Jurkat, Clone E6-1 (cell line): ENCODE measurements at regions not wholly inside any gene's neighbourhood (a gene's known extent, or its start where the extent isn't known, plus 50 kb on each side); places are given as distances from the start of the nearest gene placed in this dataset.
"Not testable (repeated sequence)": the region's sequence is repeated elsewhere in the genome, so short reads cannot be mapped to it uniquely, and the experiment has no call there.

Experiments used
- DNase-seq: peaks from one replicate; pipeline ENCODE4 v3.0.0-alpha.2; 2011; ENCODE audit warnings: low read depth, low spot score
- H3K4me3 ChIP-seq: 2 replicates; pipeline ENCODE4 v1.5.1; 2011; ENCODE audit warnings: mild to moderate bottlenecking, low read length, control low read depth, moderate library complexity

- peak overlapping the region; percentile 64 for H3K4me3 ChIP-seq
- peak; percentile 19 for DNase-seq
These were observed 332.9 kb downstream of the SRGAP2C start for GRCh38 chr1:121517586-121518230.

- H3K4me3 ChIP-seq, result peak overlapping the region; percentile 64
- DNase-seq, result no peak
These were observed 333.9 kb downstream of the SRGAP2C start for GRCh38 chr1:121518726-121519041.

GRCh38 chr1:121519042-121519755 is 334.4 kb downstream of the SRGAP2C start:
- peak; percentile 96 for DNase-seq
- H3K4me3 ChIP-seq, result peak overlapping the region; percentile 64

GRCh38 chr1:121519756-121520286 is 335.0 kb downstream of the SRGAP2C start:
- not testable (repeated sequence) for DNase-seq
- peak overlapping the region; percentile 64 for H3K4me3 ChIP-seq

- no peak for DNase-seq
These were observed 337.4 kb downstream of the SRGAP2C start for GRCh38 chr1:121522061-121522759.

GRCh38 chr1:121523112-121523511 is 338.3 kb downstream of the SRGAP2C start:
- DNase-seq, H3K4me3 ChIP-seq: not testable (repeated sequence)

More at GRCh38 chr1:121522061-121522759, 337.4 kb downstream of the SRGAP2C start:
- H3K4me3 ChIP-seq, result no peak overlapping the region

GRCh38 chr1:121525355-121525754 is 340.6 kb downstream of the SRGAP2C start:
- no peak for DNase-seq
- H3K4me3 ChIP-seq, result no peak overlapping the region

GRCh38 chr1:121528958-121529357 is 344.2 kb downstream of the SRGAP2C start:
- H3K4me3 ChIP-seq, DNase-seq: not testable (repeated sequence)

- H3K4me3 ChIP-seq, DNase-seq: not testable (repeated sequence)
These were observed 345.3 kb downstream of the SRGAP2C start for GRCh38 chr1:121530026-121530425.

GRCh38 chr1:121531747-121532146 is 347.0 kb downstream of the SRGAP2C start:
- not testable (repeated sequence) for H3K4me3 ChIP-seq, DNase-seq

- H3K4me3 ChIP-seq, DNase-seq: not testable (repeated sequence)
These were observed 353.4 kb downstream of the SRGAP2C start for GRCh38 chr1:121538148-121538547.

- no peak for DNase-seq
- H3K4me3 ChIP-seq, result no peak overlapping the region
These were observed 354.3 kb downstream of the SRGAP2C start for GRCh38 chr1:121538943-121539575.

- not testable (repeated sequence) for DNase-seq, H3K4me3 ChIP-seq
These were observed 359.2 kb downstream of the SRGAP2C start for GRCh38 chr1:121543988-121544387.

- no peak overlapping the region for H3K4me3 ChIP-seq
- no peak for DNase-seq
These were observed 359.7 kb downstream of the SRGAP2C start for GRCh38 chr1:121544500-121544899.

GRCh38 chr1:121545899-121546298 is 361.1 kb downstream of the SRGAP2C start:
- not testable (repeated sequence) for H3K4me3 ChIP-seq, DNase-seq

- peak; percentile 31 for DNase-seq
- no peak overlapping the region for H3K4me3 ChIP-seq
These were observed 362.2 kb downstream of the SRGAP2C start for GRCh38 chr1:121546830-121547591.

GRCh38 chr1:121547726-121548125 is 363.0 kb downstream of the SRGAP2C start:
- not testable (repeated sequence) for H3K4me3 ChIP-seq, DNase-seq

GRCh38 chr1:121550817-121551216 is 366.0 kb downstream of the SRGAP2C start:
- not testable (repeated sequence) for DNase-seq, H3K4me3 ChIP-seq

- H3K4me3 ChIP-seq, result not testable (repeated sequence)
These were observed 366.7 kb downstream of the SRGAP2C start for GRCh38 chr1:121551491-121551890.

More at GRCh38 chr1:121551491-121551890, 366.7 kb downstream of the SRGAP2C start:
- peak; percentile 89 for DNase-seq
